Activated effector memory CD4-positive, alpha-beta T cell treated with anti-CD3 and anti-CD28 coated beads, Interleukin-2, amount 50 U/mL, for 16 hours (primary cell): ENCODE measurements at regions not wholly inside any gene's neighbourhood (a gene's known extent, or its start where the extent isn't known, plus 50 kb on each side); places are given as distances from the start of the nearest gene placed in this dataset.

Source experiments
- DNase-seq: peaks from one replicate; pipeline ENCODE4 v3.0.0-alpha.2; 2020

GRCh38 chr7:22676385-22676784, 50.6 kb upstream of the IL6 start:
- DNase-seq, result no peak

GRCh38 chr7:22675917-22676343, 51.1 kb upstream of the IL6 start:
- no peak for DNase-seq

- DNase-seq, result no peak
These were observed 51.6 kb upstream of the IL6 start for GRCh38 chr7:22675421-22675820.

DNA sequence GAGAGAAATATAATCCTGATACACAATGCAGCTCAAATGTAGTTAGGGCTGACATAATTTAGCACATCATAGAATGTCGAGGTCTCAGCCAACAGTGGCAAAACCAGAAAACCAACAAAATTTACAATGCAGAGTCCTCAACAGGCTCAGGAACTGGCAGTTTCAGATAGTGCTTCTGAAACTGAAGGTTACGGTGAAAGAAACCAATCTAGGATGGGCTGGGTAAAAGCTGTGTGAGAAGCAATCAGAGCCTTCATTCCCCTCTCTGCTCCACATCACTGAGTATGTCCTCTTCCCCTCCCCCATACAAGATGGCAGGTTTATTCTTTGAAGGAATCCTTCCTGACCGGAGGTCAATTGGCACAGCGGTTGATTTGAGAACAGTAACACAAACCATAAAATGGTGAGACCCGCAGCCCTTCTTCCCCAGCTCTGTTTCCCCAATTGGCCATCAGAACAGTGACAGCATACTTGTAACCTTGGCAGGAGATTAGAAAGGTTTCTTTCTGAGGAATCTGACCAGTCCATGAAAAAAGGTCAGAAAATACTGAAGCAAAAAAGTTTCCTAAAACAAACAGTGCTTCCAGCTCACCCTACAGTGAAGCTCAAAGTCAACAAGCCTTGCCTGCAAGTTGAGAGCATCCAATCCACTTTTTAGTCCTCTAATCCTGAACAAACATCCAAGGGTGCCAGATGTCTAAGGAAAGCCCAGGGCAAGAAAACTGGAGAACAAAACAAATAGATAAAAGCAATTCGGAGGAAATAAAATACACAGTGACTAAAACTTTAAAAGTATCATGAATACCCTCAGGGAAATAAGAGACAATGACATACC, 53.9 kb upstream of the IL6 start:
- DNase-seq, result no peak

DNA sequence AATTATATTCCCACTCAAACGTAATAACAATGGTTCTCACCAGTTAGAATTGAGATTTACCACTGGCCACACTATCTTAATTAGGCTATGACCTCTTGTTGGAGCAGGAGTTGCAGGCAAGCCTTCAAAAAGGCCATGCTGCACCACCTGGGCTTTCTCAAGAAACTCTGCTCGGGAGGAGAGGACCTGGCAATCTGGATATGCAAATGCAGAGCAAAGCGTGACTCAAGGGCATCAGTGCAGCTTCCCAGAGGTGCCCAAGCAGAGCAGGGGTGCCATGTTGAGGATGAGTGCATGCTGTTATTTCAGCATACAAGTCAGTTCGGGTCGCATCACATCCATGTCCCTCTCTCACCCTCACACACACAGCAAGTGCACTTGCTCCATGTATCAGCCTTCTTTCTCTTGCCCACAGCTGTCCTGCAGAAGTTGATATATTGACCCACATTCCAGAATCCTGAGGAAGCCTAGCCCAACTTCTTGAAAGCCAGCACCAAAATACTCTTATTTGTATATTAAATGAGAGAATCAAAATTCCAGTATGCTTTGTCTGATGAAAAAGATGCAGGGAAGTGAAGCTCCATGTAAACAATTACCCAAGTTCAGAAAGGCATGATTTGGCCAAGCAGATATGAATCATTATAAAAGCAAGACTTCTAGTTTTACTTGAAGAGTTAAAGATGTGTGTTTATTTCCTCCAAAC, 55.7 kb upstream of the IL6 start:
- DNase-seq, result no peak

- DNase-seq, result no peak
These were observed 56.6 kb upstream of the IL6 start for GRCh38 chr7:22670422-22670815.

DNA sequence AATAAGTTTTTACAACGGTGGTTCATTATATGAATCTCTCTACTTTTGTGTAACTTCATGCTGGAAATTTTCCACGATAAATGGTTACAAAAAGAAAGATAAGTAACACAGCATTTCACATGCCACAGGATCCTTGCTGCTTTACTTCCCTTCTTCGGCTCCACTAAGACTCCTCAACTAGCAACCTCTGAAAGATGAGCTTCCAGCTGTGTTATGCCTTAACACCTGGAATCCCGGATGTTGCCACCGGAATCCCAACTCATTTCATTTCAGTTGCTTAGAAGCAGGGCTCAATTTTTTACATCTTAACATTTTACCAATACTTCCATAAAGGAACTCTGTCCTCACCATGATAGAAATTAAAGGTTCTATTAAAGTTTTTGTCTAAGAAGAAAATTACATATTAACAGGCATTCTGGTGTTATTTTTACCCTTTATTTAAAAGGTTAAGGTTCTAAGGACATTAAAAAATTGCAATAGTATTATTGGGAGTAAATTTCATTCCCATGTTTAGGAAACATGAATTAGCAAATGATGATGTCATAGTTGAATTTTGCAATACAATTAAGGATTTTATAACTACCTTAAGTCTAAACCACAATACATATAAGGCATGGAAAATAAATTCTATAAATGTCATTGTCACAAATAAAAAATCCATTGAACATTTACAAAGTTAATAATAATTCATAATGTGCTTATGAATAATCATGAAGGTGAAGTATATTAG, 57.1 kb upstream of the IL6 start:
- no peak for DNase-seq

- DNase-seq, result no peak
These were observed 58.0 kb upstream of the IL6 start for GRCh38 chr7:22668971-22669401.

- DNase-seq, result no peak
These were observed 59.3 kb upstream of the IL6 start for GRCh38 chr7:22667562-22668239.

- DNase-seq, result no peak
These were observed 59.8 kb upstream of the IL6 start for GRCh38 chr7:22667187-22667561.

DNA sequence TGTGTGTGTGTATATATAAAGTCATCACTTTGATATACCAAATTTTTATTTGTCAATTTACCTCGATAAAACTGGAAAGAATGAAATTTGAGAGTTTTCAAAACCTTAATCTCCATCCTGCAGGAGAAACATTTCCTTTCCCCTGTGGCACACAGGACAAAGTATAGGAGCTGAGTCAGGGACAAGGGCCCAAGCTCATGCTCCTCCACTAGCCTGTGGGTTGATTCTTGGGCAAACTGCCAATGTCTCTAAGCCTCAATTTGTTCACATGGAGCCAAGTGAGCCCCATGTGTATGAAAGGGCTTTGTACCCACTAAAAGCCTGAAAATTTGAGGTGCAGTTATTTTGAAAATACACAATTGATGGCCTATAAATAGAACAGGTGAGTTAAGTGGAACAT, 60.3 kb upstream of the IL6 start:
- no peak for DNase-seq

GRCh38 chr7:22665923-22666322, 61.1 kb upstream of the IL6 start:
- no peak for DNase-seq

DNA sequence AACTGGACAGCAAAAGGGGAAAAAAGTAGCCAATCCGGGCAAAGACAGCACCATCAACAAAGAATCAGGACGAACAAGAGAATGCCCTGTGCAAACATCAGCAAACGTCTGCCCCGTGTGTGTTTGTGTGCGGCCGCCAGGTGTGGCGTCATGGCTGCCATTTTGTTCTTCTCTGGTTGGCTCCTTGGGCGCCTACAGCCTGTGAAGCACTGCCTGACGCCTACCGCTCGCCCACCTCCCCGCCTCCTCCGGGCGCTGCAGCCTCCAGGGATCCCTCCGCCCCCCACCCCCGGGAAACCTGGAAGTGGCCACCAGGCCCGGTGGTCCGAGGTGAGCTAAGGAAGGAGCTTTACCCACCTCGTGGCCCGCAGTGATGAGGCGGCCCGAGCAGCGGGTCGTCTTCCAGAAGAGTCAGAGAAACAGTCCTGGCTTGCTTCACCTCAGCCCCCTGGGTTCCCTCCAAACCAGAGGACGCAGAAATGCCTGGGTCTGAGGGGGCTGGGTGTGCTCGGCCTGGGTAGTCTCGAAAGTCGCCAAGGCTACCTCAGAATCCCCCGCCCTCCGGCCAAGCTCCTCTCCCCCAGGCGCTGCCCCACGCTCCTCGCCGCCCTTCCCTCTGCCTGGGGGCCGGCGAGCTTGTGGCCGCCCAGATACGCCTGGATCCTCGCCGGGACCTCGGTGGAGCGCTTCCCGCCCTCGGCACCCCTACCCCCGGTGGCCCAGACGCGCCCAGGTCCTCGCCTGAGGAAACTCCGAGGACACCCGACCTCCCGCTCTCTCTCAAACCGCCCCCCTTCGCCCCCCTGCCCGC, 61.8 kb upstream of the IL6 start:
- DNase-seq, result no peak

- no peak for DNase-seq
These were observed 63.3 kb upstream of the IL6 start for GRCh38 chr7:22663721-22664120.

GRCh38 chr7:22663357-22663718, 63.7 kb upstream of the IL6 start:
- no peak for DNase-seq

DNA sequence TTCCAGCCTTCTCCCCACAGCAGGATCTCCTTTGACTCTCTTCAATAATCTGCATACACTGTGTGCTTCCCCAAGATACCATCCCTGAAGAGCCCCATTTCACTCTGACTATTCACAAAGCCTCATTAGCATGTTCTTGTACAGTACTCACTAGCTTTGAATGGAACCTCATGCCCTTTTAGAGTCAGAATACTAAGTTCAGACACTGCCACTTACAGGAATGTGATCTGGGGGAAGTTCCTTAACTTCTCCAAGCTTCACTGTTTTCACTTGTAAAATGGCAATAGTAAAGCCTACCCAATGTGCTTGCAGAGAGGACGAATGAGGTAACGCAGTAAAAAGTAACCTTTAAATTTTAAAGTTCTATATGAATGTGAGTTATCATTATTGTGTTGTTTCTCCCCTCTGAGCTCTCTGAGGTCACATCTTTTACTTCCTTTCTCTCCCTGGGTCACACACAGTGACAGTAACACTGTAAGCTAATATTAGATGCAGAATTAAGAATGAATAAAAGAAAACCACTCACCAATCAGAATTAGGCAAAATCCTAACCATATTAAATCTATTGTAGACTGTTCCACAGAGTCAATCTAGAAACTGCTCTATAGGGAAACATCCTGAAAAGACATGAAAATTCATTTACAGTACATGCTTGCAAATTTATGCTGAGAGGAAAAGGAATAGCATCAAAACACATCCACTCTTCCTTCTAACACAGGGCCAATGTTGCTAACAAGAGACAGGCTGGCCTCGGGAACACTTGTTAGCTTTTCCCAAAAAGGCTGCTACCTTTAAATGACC, 64.2 kb upstream of the IL6 start:
- no peak for DNase-seq

GRCh38 chr7:22662036-22662435, 65.0 kb upstream of the IL6 start:
- DNase-seq, result no peak

GRCh38 chr7:22660732-22661131, 66.3 kb upstream of the IL6 start:
- no peak for DNase-seq

GRCh38 chr7:22660293-22660692, 66.7 kb upstream of the IL6 start:
- DNase-seq, result no peak

DNA sequence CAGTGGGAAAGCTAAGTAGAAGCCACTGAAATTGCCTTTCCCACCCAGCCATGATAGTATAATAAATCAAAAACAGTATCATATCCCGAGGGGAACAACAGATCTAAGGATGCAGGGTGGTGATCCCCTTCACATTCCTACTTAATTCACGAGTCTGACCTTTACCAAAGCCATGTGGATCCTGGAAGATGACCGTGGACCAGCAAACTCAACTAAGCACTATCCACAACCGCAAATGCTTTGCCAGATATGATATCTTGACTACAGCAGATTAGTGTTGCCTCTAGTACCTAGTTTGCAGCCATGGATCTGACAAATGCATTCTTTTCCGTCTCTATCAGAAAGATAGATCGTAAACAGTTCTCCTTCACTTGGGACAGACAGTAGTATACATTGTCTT, 67.3 kb upstream of the IL6 start:
- DNase-seq, result no peak

DNA sequence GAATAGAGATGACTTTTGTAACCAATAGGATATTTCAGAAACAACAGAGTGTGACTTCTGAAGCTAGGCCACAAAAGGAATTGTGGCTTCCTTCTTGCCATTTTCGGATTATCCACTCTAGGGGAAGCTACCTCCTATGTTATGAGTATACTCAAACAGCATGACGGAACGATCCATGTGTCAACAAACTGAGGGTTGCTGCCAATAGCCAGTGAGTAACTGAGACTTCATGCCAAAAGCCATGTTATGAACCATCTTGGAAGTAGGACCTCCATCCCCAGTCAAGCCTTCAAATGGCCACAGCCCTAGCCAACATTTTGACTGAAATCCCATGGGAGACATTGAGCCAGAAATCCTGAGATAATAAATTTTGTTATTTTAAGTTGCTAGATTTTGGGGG, 69.0 kb upstream of the IL6 start:
- no peak for DNase-seq

GRCh38 chr7:22657479-22657878, 69.5 kb upstream of the IL6 start:
- DNase-seq, result no peak
